HUES6 (cell line): ENCODE measurements at regions not wholly inside any gene's neighbourhood (a gene's known extent, or its start where the extent isn't known, plus 50 kb on each side); places are given as distances from the start of the nearest gene placed in this dataset.
A peak's percentile ranks its signal among the peaks of the same experiment; 100 is the strongest.
"Not testable (repeated sequence)": the region's sequence is repeated elsewhere in the genome, so short reads cannot be mapped to it uniquely, and the experiment has no call there.

Source experiments
- H3K27ac ChIP-seq: 2 replicates; pipeline ENCODE4 v1.7.0; 2013; ENCODE audit warnings: low read depth, mild to moderate bottlenecking, low read length, inconsistent platforms
- H3K27me3 ChIP-seq: 2 replicates; pipeline ENCODE4 v1.6.1; 2013; ENCODE audit warnings: low read length; ENCODE audit not compliant: control insufficient read depth, insufficient read depth
- H3K36me3 ChIP-seq: 2 replicates; pipeline ENCODE4 v1.6.1; 2013; ENCODE audit warnings: low read length; ENCODE audit not compliant: control insufficient read depth, insufficient read depth
- H3K4me1 ChIP-seq: 2 replicates; pipeline ENCODE4 v1.6.1; 2013; ENCODE audit warnings: low read length; ENCODE audit not compliant: control insufficient read depth, insufficient read depth
- H3K4me3 ChIP-seq: 2 replicates; pipeline ENCODE4 v1.5.1; 2013; ENCODE audit warnings: low read depth, low read length
- H3K9ac ChIP-seq: one replicate; pipeline ENCODE4 v1.6.1; 2013; ENCODE audit warnings: mild to moderate bottlenecking, low read length
- H3K9me3 ChIP-seq: 2 replicates; pipeline ENCODE4 v1.6.1; 2013; ENCODE audit warnings: low read depth, low read length; ENCODE audit not compliant: control insufficient read depth, insufficient read depth

DNA sequence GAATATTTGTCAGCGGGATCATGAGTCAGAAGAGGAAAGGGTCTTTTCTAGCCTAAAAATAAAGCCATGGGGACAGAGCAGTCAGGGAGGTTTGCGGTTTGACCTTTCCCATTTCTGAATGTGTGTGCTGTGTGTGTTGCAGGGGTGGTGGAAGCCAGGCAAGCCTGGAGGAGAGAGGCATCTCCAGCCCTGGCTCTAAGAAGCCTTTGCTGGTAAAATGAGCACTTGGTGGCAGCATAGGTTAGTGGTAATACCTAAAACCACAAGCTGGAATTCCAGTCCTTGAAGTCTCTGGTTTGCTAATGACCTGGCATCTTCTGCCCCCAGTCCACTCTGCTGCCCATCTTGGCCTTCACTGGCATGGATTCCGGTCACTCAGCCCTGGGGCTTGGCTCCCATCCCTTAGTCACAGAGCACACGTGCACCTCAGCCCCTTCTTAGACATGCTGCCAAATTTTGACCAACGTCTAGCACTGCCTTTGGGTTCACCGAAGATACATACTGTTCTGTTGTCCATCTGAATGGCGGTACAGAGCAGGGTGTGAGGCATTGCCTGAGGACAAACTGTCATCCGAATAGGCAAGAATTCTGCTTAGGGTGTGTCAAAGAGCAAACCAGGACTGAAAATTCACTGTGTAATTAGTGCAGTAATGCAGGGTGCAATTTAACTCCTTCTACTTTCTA, 52.7 kb downstream of the KCNA5 start:
- H3K27me3 ChIP-seq = 0 out of 2 replicates have a peak, but pooled peaks cover 3% of the 10 kb centered on the region
- H3K9me3 ChIP-seq = no peaks in the 10 kb centered on the region
- no peak overlapping the region for H3K9ac ChIP-seq
- H3K4me1 ChIP-seq = no peaks in the 10 kb centered on the region
- no peak overlapping the region for H3K27ac ChIP-seq
- H3K4me3 ChIP-seq = no peak overlapping the region
- H3K36me3 ChIP-seq = no peaks in the 10 kb centered on the region

DNA sequence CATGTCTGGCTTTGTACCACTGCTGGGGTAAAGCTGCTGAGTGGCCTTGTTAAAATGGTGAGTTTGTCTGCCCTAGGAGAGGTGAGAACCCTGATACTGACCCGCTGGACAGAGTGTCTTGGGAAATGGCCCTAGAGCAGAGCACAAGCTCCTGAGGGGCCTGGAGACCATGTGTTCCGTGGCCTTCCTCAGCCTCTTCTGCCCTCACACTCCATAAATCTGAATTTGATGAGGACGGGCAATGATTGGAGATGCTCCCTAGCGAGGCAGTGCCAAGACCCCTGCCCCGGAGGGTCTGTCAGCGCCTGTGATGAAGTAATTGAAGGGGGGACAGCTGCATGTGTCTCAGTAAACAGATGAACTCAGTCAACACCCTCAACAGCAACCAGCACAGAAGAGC, 54.1 kb downstream of the KCNA5 start:
- Histone ChIP-seq H3K4me3 (no peak overlapping the region), H3K4me1 (no peaks in the 10 kb centered on the region), H3K9me3 (no peaks in the 10 kb centered on the region), H3K36me3 (no peaks in the 10 kb centered on the region), H3K27me3 (0 out of 2 replicates have a peak, but pooled peaks cover 3% of the 10 kb centered on the region), H3K9ac (no peak overlapping the region), H3K27ac (no peak overlapping the region)

DNA sequence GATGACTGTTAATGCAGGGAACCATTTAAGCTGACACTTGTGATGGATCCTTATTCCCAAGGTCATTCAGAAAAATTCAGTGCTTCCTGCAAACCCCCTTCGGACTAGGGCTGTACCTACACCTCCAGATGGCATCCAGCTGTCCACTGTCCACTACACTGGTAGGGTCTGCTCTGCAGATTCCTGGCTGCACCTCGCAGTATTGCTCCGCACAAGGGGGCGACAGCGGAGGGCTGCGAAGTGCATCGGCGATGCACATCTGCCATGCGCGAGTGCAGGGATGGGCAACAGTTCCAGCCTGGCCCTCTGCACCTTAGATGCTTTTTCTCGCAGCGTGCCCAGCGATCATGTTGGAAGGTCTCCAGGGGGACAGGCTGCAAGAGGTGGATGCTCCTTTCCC, 55.5 kb downstream of the KCNA5 start:
- Histone ChIP-seq H3K27me3 (no peaks in the 10 kb centered on the region), H3K4me3 (no peak overlapping the region), H3K9me3 (no peaks in the 10 kb centered on the region), H3K9ac (no peak overlapping the region), H3K27ac (no peak overlapping the region), H3K36me3 (no peaks in the 10 kb centered on the region), H3K4me1 (no peaks in the 10 kb centered on the region)

DNA sequence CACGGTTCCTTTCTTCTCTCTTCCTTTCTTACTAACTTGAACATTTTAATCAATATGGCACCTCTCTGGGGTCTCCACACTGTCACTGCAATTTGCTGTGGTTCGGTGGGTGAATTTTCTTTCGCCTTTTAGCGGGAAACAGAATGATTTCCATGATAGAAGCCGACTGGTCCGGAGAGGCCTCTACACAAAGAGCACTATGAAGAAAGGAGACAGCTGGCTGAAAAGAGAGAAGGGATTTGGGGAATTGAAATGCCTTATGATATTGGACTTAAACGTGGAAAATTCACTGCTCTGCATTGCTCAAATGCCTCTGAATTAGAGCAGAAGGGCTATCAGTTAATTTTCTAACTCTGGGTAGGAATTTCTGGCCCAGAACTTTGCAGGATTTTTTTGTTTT, 55.9 kb downstream of the KCNA5 start:
- no peaks in the 10 kb centered on the region for H3K9me3 ChIP-seq
- H3K27ac ChIP-seq = no peak overlapping the region
- no peak overlapping the region for H3K4me3 ChIP-seq
- H3K36me3 ChIP-seq = no peaks in the 10 kb centered on the region
- no peak overlapping the region for H3K9ac ChIP-seq
- no peaks in the 10 kb centered on the region for H3K4me1 ChIP-seq
- no peaks in the 10 kb centered on the region for H3K27me3 ChIP-seq

DNA sequence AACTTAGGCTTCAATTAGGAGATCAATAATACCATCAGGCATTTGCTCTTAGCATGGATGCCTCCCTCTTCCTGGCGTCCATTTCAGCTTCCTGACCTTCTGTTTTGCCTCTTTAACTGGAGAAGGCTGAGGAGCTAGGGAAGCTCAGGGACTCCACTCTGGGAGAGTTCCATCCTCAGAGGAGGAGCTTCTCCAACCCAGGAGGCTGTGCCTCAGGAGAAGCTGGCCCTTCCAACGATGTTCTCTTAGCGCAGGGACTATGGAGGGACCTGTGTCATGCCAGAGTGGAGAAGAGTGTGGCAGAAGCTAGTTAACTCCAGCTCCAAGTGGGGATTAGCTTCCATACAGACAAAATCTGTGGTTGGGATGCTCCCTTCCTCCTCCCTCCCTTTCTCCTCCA, 58.0 kb downstream of the KCNA5 start:
- Histone ChIP-seq H3K36me3 (no peaks in the 10 kb centered on the region), H3K27me3 (no peaks in the 10 kb centered on the region), H3K9me3 (no peaks in the 10 kb centered on the region), H3K27ac (no peak overlapping the region), H3K4me3 (no peak overlapping the region), H3K4me1 (no peaks in the 10 kb centered on the region), H3K9ac (no peak overlapping the region)

DNA sequence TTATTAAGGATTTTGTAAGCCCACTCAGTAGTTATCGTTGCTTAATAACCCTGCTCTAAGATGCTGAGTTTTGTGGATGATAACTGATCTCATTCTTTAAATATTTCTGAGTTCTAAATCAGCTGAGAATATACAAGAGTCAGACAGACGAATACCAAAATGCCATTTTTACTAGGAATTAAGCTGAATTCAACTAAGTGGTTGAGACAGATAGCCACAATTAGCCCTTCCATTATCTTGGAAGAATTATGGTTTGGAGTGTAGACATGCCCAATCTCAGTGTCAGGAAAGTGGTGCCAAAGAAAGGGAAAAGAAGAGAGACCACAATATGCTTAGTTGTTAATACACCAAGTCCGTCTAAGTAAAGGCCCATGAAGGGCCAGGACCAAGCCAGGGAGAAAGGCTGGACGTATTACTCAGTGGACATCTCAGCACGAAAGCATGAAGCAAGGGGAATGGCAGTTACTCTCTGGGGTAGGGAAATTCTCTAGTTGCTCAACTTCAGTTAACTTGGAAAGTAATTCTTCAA, 58.6 kb downstream of the KCNA5 start:
- no peak overlapping the region for H3K27ac ChIP-seq
- H3K9ac ChIP-seq = no peak overlapping the region
- no peaks in the 10 kb centered on the region for H3K4me1 ChIP-seq
- no peaks in the 10 kb centered on the region for H3K9me3 ChIP-seq
- no peaks in the 10 kb centered on the region for H3K36me3 ChIP-seq
- no peak overlapping the region for H3K4me3 ChIP-seq
- H3K27me3 ChIP-seq = no peaks in the 10 kb centered on the region

DNA sequence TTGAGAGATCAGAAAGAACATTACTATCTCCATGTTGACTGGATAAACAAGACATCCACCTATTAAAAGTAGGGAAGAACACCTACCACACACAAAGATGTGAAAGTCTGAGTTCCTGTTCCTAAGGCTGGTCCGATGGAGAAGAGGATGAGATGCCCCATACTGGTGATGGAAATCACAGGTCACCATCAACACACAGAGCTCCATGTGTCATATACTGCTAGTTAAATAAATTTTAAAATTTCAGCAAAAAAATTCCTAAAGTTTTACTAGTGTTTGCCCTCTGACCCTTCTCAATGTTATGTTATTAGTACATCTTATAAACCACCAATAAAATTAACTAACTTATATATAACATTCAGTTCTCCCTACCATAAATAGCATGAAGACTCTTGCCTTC, 59.1 kb downstream of the KCNA5 start:
- Histone ChIP-seq H3K4me3 (no peak overlapping the region), H3K36me3 (no peaks in the 10 kb centered on the region), H3K27ac (no peak overlapping the region), H3K4me1 (no peaks in the 10 kb centered on the region), H3K9me3 (no peaks in the 10 kb centered on the region), H3K27me3 (no peaks in the 10 kb centered on the region), H3K9ac (no peak overlapping the region)

DNA sequence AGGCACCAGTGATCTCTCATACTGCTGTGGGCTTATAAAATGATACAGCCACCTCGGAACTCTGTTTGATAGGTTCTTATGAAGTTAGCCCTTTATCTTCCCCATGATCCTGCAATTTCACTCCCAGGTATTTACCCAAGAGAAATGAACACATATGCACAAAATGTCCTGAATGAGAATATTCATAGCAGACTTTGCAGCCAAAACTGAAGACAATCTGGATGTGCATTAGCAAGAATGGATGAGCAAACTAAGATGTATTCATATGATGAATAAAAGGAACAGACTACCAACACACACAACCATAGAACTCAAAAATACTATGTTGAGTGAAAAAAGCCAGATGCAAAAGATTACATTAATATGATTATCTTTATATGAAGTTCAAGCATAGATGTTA, 66.7 kb downstream of the KCNA5 start:
- H3K4me3 ChIP-seq = no peak overlapping the region
- no peak overlapping the region for H3K27ac ChIP-seq
- H3K36me3 ChIP-seq = no peaks in the 10 kb centered on the region
- no peaks in the 10 kb centered on the region for H3K4me1 ChIP-seq
- peaks cover 4% of the 10 kb centered on the region for H3K9me3 ChIP-seq
- H3K27me3 ChIP-seq = peaks cover 5% of the 10 kb centered on the region; the same call in 1 of the 2 replicates
- H3K9ac ChIP-seq = no peak overlapping the region

DNA sequence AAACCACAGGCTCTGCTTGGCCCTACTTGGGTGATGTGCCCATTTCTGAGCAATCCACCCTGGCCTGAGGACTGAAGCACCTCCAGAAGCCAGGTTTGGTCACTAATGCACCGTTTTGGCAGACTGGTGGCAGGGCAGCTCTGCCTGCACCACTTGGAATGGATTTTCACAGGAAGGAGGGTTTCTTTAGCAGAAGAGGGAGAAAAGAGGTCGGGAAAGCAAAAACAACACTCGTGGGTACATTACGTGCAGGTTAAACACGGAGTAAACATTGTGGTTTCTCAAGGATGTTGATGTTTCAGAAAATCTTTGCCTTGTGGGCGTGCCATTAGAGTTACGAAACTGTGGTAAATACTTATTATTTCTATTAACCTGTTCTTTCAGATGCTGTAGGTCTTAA, 70.8 kb downstream of the KCNA5 start:
- Histone ChIP-seq H3K27ac (no peak overlapping the region), H3K9ac (no peak overlapping the region), H3K27me3 (peaks cover 5% of the 10 kb centered on the region; the same call in 1 of the 2 replicates), H3K4me1 (no peaks in the 10 kb centered on the region), H3K4me3 (no peak overlapping the region), H3K36me3 (no peaks in the 10 kb centered on the region), H3K9me3 (peaks cover 7% of the 10 kb centered on the region)

DNA sequence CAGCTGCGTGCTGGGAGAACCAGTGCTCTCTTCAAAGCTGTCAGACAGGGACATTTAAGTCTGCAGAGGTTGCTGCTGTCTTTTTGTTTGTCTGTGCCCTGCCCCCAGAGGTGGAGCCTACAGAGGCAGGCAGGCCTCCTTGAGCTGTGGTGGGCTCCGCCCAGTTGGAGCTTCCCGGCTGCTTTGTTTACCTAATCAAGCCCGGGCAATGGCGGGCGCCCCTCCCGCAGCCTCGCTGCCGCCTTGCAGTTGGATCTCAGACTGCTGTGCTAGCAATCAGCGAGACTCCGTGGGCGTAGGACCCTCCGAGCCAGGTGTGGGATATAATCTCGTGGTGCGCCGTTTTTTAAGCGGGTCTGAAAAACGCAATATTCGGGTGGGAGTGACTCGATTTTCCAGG, 78.1 kb downstream of the KCNA5 start:
- H3K4me1 ChIP-seq, H3K9ac ChIP-seq, H3K9me3 ChIP-seq, H3K27me3 ChIP-seq, H3K36me3 ChIP-seq, H3K27ac ChIP-seq, H3K4me3 ChIP-seq: not testable (repeated sequence)

DNA sequence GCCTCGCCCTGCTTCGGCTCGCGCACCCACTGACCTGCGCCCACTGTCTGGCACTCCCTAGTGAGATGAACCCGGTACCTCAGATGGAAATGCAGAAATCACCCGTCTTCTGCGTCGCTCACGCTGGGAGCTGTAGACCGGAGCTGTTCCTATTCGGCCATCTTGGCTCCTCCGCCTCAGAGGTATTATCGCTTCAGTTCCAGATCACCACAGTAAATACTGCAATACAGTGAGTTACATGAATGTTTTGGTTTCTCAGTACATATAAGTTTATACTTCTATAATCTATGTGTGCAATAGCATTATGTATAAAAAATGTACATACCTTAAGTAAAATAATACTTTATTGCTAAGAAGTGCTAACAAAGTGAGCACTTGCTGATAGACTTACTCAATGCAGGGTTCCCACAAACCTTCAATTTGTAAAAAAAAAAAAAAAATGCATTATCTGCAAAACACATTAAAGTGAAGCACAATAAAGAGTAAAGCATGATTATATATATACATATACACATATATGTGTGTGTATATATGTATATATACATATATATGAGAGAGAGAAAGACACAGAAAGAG, 78.7 kb downstream of the KCNA5 start:
- H3K27ac ChIP-seq = not testable (repeated sequence)
- peak overlapping the region; percentile 71 for H3K9ac ChIP-seq
- peak overlapping the region; percentile 45 for H3K4me3 ChIP-seq

More for the DNA sequence above, 78.7 kb downstream of the KCNA5 start:
- H3K4me1 ChIP-seq, H3K27me3 ChIP-seq, H3K36me3 ChIP-seq, H3K9me3 ChIP-seq: not testable (repeated sequence)
